SJCRH30 (cell line): ENCODE measurements at regions not wholly inside any gene's neighbourhood (a gene's known extent, or its start where the extent isn't known, plus 50 kb on each side); places are given as distances from the start of the nearest gene placed in this dataset.

ENCODE experiments used
- DNase-seq, 2 experiments: peaks; one replicate each; pipeline ENCODE4 v3.0.0-alpha.2; 2015 to 2020
- H3K27ac ChIP-seq: fragments of 250-450 bp; sonication (Bioruptor Pico); 2 replicates; pipeline ENCODE4 v1.5.1; 2020; ENCODE audit warnings: mild to moderate bottlenecking, moderate library complexity
- H3K27me3 ChIP-seq: fragments of 250-450 bp; sonication (Bioruptor Pico); 2 replicates; pipeline ENCODE4 v1.5.1; 2020; ENCODE audit warnings: mild to moderate bottlenecking, moderate library complexity
- H3K36me3 ChIP-seq: fragments of 250-450 bp; sonication (Bioruptor Pico); 2 replicates; pipeline ENCODE4 v1.5.1; 2020; ENCODE audit warnings: mild to moderate bottlenecking, moderate library complexity
- H3K4me1 ChIP-seq: fragments of 250-450 bp; sonication (Bioruptor Pico); 2 replicates; pipeline ENCODE4 v1.5.1; 2020; ENCODE audit warnings: mild to moderate bottlenecking, moderate library complexity
- H3K4me3 ChIP-seq: fragments of 250-450 bp; sonication (Bioruptor Pico); 2 replicates; pipeline ENCODE4 v1.5.1; 2020; ENCODE audit warnings: mild to moderate bottlenecking, moderate library complexity
- H3K9me3 ChIP-seq: fragments of 250-450 bp; sonication (Bioruptor Pico); replicated peaks from 2 replicates; pipeline ENCODE4 v1.5.1; 2020; ENCODE audit warnings: mild to moderate bottlenecking, moderate library complexity

GRCh38 chr10:118148247-118148646, 101.5 kb upstream of the RAB11FIP2 start:
- Histone ChIP-seq H3K27ac (no peak overlapping the region), H3K9me3 (no peaks in the 10 kb centered on the region), H3K4me1 (peaks cover 3% of the 10 kb centered on the region; the same call in 1 of the 2 replicates), H3K27me3 (no peaks in the 10 kb centered on the region; the same call in 1 of the 2 replicates), H3K4me3 (no peak overlapping the region), H3K36me3 (no peaks in the 10 kb centered on the region)
- DNase-seq = no peak

DNA sequence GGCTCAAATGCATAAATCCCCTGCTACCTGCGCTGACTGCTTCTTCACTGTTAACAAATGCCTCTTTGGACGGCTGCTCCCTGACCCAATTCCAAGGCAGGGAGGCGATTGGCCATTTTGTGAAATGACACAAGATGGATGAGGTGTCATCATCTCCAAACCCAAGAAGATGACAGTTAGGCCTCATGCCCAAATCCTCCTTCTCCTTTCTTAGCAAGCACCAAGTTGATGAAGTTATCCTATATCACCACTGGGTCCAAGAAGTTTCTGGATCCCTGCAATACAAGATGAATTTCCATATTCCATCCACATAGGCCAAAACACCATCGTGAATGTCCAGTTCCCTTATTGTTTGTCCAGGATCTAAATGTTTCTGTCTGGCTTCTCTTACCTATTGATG, 98.5 kb upstream of the RAB11FIP2 start:
- no peaks in the 10 kb centered on the region for H3K9me3 ChIP-seq

DNA sequence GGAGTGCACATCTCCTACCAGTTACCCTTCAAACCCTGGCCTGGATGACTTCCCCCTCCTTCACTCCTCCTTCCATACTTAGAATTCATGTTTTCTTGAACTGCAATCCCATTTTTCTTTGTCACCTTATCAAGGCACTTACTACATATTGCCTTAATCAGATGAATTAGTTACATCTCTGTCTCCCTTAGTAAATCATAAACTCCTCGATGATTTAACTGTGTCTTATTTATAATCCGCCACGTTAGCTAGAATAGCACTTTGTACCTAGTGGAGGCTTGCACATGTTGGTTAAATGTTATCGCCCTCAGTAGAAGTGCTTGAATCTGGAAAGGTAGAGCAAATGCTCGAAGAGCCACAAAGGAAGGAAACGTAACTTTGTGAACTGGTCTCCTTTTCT, 94.7 kb upstream of the RAB11FIP2 start:
- no peak overlapping the region for H3K4me3 ChIP-seq
- H3K27ac ChIP-seq = no peak overlapping the region
- no peak for DNase-seq
- H3K4me1 ChIP-seq = no peaks in the 10 kb centered on the region
- no peaks in the 10 kb centered on the region for H3K36me3 ChIP-seq
- no peaks in the 10 kb centered on the region for H3K9me3 ChIP-seq
- no peaks in the 10 kb centered on the region for H3K27me3 ChIP-seq

More for the DNA sequence above, 98.5 kb upstream of the RAB11FIP2 start:
- DNase-seq = no peak
- Histone ChIP-seq H3K27ac (no peak overlapping the region), H3K4me1 (no peaks in the 10 kb centered on the region), H3K4me3 (no peak overlapping the region), H3K36me3 (no peaks in the 10 kb centered on the region), H3K27me3 (no peaks in the 10 kb centered on the region; the same call in 1 of the 2 replicates)

DNA sequence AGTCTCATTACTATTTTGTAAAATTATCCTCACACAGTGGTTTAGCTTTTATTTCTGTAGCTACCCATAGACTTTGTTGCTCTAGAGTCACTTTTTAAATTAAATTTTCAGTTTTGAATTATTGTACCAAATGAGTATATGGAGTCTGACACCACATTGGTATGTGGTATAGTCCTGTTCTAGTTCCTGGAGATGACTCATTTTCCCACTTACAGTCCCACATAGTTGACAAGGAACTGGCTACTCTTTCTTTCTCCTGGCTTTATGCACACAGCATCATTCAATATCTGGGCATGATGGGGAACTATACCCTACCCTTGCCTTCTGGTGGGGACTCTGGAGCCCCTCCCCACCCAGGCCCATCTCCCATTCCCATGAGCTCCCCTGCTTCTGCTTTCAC, 92.6 kb upstream of the RAB11FIP2 start:
- H3K4me3 ChIP-seq = no peak overlapping the region
- DNase-seq = no peak
- H3K27ac ChIP-seq = no peak overlapping the region
- H3K4me1 ChIP-seq = no peaks in the 10 kb centered on the region
- H3K9me3 ChIP-seq = no peaks in the 10 kb centered on the region
- no peaks in the 10 kb centered on the region for H3K36me3 ChIP-seq
- no peaks in the 10 kb centered on the region for H3K27me3 ChIP-seq

- H3K4me3 ChIP-seq = no peak overlapping the region
- H3K36me3 ChIP-seq = no peaks in the 10 kb centered on the region
- DNase-seq = no peak
- no peaks in the 10 kb centered on the region for H3K4me1 ChIP-seq
- H3K27ac ChIP-seq = no peak overlapping the region
- no peaks in the 10 kb centered on the region for H3K27me3 ChIP-seq
- no peaks in the 10 kb centered on the region for H3K9me3 ChIP-seq
Measured at GRCh38 chr10:118128675-118129074, 81.9 kb upstream of the RAB11FIP2 start.

DNA sequence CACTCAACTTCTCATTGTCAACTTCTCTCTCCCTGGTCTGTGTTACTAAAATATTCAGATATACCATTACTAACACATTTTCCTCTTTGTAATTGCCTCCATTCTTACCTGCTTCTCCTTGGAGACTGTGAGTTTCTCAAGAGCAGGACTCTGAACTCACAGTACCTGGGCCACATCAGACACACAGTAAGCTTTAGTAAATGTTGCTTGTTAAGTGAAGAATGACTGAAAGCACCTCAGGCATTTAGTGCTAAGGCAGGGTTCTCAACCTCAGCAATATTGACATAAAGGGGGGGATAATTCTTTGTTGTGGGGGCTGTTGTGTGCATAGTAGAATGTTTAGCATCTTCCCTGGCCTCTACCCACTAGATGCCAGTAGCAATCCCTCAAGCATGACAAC, 72.0 kb upstream of the RAB11FIP2 start:
- no peaks in the 10 kb centered on the region; the same call in 1 of the 2 replicates for H3K27me3 ChIP-seq
- no peaks in the 10 kb centered on the region for H3K9me3 ChIP-seq
- no peaks in the 10 kb centered on the region for H3K4me1 ChIP-seq
- no peak overlapping the region for H3K27ac ChIP-seq
- H3K36me3 ChIP-seq = no peaks in the 10 kb centered on the region
- H3K4me3 ChIP-seq = no peak overlapping the region
- no peak for DNase-seq

- H3K4me3 ChIP-seq = no peak overlapping the region
- no peak for DNase-seq
- no peaks in the 10 kb centered on the region for H3K9me3 ChIP-seq
- no peaks in the 10 kb centered on the region for H3K36me3 ChIP-seq
- no peaks in the 10 kb centered on the region for H3K4me1 ChIP-seq
- H3K27ac ChIP-seq = no peak overlapping the region
- no peaks in the 10 kb centered on the region; the same call in 1 of the 2 replicates for H3K27me3 ChIP-seq
Measured at GRCh38 chr10:118116715-118117449, 70.1 kb upstream of the RAB11FIP2 start.

DNA sequence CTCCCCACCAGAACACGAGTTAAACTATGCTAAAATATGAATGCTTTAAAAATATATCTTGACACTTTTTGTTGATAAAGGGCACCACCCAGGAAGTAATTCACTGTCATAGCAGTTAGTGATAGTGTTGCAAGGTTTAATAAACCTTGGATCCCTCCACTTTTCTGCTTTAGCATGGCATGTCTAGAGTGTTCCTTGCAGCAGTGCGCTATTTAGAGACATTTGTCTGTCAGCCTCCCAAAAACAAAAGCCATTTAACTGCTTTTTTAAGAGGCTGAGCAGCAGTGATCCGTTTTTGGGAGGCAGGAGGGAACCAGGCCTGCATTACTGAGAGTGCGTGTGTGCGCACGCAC, 69.6 kb upstream of the RAB11FIP2 start:
- H3K4me1 ChIP-seq = no peaks in the 10 kb centered on the region
- no peaks in the 10 kb centered on the region for H3K36me3 ChIP-seq
- no peaks in the 10 kb centered on the region; the same call in 1 of the 2 replicates for H3K27me3 ChIP-seq
- DNase-seq = no peak
- H3K9me3 ChIP-seq = no peaks in the 10 kb centered on the region
- H3K4me3 ChIP-seq = no peak overlapping the region
- H3K27ac ChIP-seq = no peak overlapping the region

DNA sequence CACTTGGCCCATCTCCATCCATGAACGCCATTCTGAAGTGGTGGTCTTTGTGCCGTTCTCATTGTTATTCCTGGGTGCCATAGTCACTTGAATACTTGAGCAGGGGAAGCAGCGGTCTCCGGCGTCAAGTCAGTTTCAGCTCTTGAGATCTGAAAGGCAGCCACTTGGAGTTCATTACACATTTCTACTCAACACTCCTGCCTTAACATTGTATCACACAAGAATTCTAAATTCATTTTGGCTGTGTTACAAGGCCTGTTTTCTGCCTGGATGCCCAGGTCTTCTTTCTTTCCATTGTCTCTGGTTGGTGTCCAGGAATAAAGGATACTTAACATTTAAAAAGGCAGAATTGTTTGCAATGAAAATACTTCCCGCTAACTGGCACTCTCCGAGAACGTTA, 69.0 kb upstream of the RAB11FIP2 start:
- H3K4me3 ChIP-seq = no peak overlapping the region
- no peaks in the 10 kb centered on the region for H3K4me1 ChIP-seq
- no peak for DNase-seq
- no peak overlapping the region for H3K27ac ChIP-seq
- no peaks in the 10 kb centered on the region for H3K9me3 ChIP-seq
- no peaks in the 10 kb centered on the region; the same call in 1 of the 2 replicates for H3K27me3 ChIP-seq
- no peaks in the 10 kb centered on the region for H3K36me3 ChIP-seq

GRCh38 chr10:118114992-118115391, 68.3 kb upstream of the RAB11FIP2 start:
- DNase-seq = no peak
- no peaks in the 10 kb centered on the region for H3K9me3 ChIP-seq
- no peaks in the 10 kb centered on the region; the same call in 1 of the 2 replicates for H3K27me3 ChIP-seq
- no peak overlapping the region for H3K27ac ChIP-seq
- H3K36me3 ChIP-seq = no peaks in the 10 kb centered on the region
- no peak overlapping the region for H3K4me3 ChIP-seq
- H3K4me1 ChIP-seq = no peaks in the 10 kb centered on the region

- H3K27ac ChIP-seq = no peak overlapping the region
- no peak overlapping the region for H3K4me3 ChIP-seq
- no peaks in the 10 kb centered on the region for H3K4me1 ChIP-seq
Measured at GRCh38 chr10:118112543-118113125, 65.9 kb upstream of the RAB11FIP2 start.

GRCh38 chr10:118110750-118111149, 64.0 kb upstream of the RAB11FIP2 start:
- DNase-seq = no peak
- Histone ChIP-seq H3K9me3 (no peaks in the 10 kb centered on the region), H3K27ac (no peak overlapping the region), H3K36me3 (no peaks in the 10 kb centered on the region), H3K4me1 (no peaks in the 10 kb centered on the region), H3K27me3 (no peaks in the 10 kb centered on the region), H3K4me3 (no peak overlapping the region)

More at GRCh38 chr10:118112543-118113125, 65.9 kb upstream of the RAB11FIP2 start:
- Histone ChIP-seq H3K36me3 (no peaks in the 10 kb centered on the region), H3K27me3 (no peaks in the 10 kb centered on the region; the same call in 1 of the 2 replicates), H3K9me3 (no peaks in the 10 kb centered on the region)
- DNase-seq = no peak

DNA sequence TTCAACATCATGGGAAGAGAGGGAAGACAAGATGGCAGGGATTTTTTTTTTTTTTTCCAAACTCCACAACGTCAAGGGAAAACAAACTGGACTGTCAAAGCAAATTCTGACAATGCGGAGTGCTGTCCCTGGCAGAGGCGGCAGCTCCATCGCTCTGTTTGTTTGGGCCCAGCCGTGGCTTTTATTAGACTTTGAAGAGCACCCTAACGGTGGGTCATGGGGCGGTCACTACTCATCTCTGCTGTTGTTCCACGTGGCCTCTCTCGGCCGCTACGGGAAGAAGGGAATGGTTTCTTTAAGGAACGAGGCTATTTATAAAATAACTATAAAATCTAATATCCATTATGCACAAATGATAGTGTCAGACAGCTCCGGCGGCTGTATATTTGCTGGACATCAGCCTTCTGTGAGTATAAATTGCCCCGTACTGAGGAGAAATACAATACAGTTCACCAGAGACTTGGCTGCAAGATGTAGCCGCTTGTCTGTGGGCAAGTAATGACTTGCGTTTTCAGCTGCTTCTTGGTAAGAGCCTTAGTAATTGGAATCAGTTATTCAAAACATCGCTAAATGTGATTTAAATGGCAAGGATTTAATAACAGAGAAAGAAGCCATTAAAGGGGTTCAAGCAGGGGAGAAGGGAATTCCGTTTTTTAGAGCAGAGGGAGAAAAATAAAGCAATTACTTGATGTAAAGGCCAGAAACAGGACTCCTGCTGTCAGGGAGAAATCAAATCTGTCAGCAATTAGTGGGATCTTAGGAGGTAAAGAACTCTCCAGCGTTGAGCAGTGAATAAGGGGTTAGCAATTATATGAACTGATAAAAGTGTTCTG, 61.7 kb upstream of the RAB11FIP2 start:
- Histone ChIP-seq H3K4me3 (no peak overlapping the region), H3K27me3 (no peaks in the 10 kb centered on the region), H3K9me3 (no peaks in the 10 kb centered on the region), H3K4me1 (no peaks in the 10 kb centered on the region), H3K36me3 (no peaks in the 10 kb centered on the region), H3K27ac (no peak overlapping the region)
- no peak for DNase-seq

DNA sequence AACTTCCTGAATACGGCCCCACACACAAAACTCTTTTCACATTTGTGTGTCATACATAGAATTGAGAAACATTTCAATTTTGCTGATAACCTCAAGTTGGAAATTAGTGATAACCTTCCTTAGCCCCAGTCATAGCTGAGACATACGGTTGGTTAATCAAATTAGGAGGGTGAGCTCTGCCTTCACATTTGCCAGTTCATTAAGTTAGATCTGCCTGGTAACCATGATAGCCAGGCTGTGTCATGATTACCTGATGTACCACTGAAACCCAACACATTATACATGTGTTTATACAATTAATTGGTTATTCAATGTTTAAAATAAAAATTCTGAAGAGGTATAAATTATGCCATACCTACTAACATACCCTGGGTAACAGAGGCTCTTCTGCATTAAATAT, 60.8 kb upstream of the RAB11FIP2 start:
- H3K27me3 ChIP-seq = no peaks in the 10 kb centered on the region
- H3K4me3 ChIP-seq = no peak overlapping the region

DNA sequence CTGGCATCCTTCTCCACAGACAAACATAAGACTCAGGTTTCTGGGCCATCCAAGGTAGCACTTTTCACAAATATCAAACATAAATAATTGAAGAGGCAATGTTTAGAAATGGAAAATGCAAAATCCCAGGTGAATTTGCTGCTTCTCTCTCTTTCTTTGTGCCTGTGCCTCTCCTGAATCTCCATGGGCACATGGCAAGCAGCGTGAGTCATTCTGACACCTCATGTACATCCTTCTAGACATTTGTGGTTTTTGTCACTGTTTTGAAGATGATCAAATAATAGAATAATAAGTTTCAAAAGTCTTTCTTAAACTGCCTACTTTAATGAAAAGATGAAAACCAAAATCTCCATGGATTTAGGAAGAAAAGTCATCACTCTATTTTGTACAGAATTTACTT, 60.3 kb upstream of the RAB11FIP2 start:
- Histone ChIP-seq H3K27me3 (no peaks in the 10 kb centered on the region), H3K4me1 (no peaks in the 10 kb centered on the region), H3K4me3 (no peak overlapping the region), H3K27ac (no peak overlapping the region), H3K36me3 (no peaks in the 10 kb centered on the region), H3K9me3 (no peaks in the 10 kb centered on the region)
- DNase-seq = no peak

More for the DNA sequence above, 60.8 kb upstream of the RAB11FIP2 start:
- no peak for DNase-seq
- Histone ChIP-seq H3K9me3 (no peaks in the 10 kb centered on the region), H3K27ac (no peak overlapping the region), H3K4me1 (no peaks in the 10 kb centered on the region), H3K36me3 (no peaks in the 10 kb centered on the region)
